NOMO-1 treated with dmso at 0.1 percent for 144 hours (cell line): ENCODE measurements at regions not wholly inside any gene's neighbourhood (a gene's known extent, or its start where the extent isn't known, plus 50 kb on each side); places are given as distances from the start of the nearest gene placed in this dataset.
"Not testable (repeated sequence)": the region's sequence is repeated elsewhere in the genome, so short reads cannot be mapped to it uniquely, and the experiment has no call there.

Experiments
- DNase-seq: peaks from one replicate; lab custom pipeline; 2025; ENCODE audit not compliant: unreplicated experiment; lab: John Stamatoyannopoulos, UW

DNA sequence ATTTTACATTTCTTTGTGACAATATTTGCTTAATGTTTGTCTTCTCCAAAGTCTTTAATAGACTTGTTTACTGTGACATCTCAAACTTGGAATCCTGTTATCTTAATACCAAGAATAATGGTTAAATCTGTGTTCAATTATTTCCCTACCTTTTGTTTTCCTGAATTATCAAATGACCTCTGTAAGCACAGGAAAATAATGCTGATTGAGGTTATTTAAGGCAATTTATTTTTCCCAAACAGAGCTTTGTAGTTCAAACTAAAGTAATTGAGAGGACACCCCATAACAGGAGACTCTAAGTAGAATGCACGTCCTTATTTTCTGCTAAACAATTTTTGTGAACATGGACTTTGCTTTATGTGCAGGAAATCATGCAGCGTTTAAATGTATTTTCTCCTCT, 195.0 kb downstream of the BTBD3 start:
- no peak for DNase-seq

GRCh38 chr20:12113075-12113467, 195.4 kb downstream of the BTBD3 start:
- DNase-seq, result no peak

GRCh38 chr20:12113468-12114371, 196.0 kb downstream of the BTBD3 start:
- no peak for DNase-seq

DNA sequence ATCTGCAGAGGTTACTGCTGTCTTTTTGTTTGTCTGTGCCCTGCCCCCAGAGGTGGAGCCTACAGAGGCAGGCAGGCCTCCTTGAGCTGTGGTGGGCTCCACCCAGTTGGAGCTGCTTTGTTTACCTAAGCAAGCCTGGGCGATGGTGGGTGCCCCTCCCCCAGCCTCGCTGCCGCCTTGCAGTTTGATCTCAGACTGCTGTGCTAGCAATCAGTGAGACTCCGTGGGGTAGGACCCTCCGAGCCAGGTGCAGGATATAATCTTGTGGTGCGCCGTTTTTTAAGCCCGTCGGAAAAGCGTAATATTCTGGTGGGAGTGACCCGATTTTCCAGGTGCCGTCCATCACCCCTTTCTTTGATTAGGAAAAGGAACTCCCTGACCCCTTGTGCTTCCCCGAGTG, 211.4 kb downstream of the BTBD3 start:
- DNase-seq, result not testable (repeated sequence)

- not testable (repeated sequence) for DNase-seq
Observed at GRCh38 chr20:12129532-12129931, 211.8 kb downstream of the BTBD3 start.

DNA sequence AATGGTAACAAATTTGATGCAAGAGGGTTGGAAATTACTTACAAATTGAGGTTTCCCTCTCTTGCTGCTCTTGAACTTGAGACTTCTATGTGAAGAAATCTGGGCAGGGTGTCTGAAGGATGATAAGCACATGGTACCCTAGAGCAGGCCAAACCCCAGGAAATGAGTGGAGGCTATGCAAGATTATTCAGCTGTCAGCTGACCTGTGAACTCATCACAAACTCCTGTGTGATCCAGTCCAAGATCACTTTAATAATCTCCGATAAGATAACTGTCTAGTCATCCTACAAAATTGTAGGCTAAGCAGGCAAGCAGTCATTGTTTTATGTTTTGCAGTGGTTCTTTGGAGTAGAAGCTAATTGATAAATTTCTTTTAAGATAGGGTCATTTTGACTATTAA, 213.1 kb downstream of the BTBD3 start:
- no peak for DNase-seq

DNA sequence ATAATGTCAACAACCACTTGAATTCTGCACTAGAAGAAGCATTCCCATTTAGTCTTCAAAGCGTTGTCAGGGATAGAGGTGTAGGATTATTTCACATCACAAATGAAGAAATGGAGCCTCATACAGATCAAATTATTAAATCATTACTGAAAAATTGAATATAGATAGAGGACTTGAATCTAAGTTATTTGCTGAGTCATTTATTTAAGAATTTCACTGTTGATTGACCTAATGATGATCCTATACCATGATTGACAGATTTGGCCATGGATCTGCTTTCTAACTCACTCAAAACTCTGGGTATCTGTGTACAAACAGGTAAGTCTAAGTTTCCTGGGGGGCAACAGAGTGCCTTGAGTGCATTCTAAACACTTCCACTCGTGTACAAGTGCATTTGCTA, 215.9 kb downstream of the BTBD3 start:
- DNase-seq, result no peak

- not testable (repeated sequence) for DNase-seq
Observed at GRCh38 chr20:12145951-12146350, 228.3 kb downstream of the BTBD3 start.

DNA sequence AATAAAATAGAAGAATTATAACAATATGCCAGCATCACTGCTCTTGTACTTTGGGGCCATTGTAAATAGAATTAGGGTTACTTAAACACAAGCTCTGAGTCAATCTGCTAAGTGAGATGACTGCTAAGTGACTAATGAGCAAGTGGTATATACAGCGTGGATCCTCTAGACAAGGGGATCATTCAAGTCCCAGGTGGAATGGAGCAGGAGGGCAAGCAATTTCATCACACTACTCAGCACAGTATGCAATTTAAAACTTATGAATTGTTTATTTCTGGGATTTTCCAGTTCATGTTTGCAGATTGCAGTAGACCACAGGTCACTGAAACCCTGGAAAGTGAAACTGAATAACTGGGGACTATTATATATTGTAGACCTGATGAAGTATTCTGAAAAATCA, 235.3 kb downstream of the BTBD3 start:
- no peak for DNase-seq

DNA sequence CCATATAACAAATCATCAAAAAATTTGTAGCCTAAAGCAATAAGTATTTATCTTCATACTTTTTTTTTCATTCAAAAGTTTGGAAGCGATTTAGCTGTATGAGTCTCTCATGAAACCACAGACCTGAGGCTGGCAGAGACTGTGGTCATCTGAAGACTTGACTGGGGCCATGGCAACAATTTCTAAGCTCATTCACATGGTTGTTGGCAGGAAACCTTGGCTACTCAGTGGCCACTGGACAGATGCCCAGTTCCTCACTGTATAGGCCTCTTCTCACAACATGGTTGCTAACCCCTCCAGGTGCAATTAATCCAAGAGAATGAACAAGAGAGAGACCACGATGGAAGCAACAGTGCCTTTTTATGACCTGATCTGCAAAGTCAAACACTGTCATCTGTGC, 235.9 kb downstream of the BTBD3 start:
- DNase-seq, result no peak

DNA sequence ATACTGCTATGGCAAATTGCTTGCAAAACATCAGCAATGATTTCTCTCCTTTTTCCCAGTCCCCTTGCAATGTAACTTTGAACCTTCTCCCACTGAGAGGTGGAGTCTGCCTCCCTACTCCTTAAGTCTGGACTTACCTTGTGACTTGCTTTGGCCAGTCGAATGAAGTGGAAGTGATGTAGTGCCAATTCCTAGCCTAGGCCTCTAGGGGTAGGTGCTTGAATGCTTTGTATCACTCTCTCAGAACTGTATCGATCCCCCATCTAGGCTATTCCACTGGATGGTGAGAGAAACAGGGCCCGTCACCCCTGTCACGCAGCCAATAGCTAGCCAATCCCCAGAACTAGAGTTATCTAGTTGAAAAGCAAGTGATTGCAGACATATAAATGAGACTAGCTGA, 238.6 kb downstream of the BTBD3 start:
- DNase-seq, result no peak

DNA sequence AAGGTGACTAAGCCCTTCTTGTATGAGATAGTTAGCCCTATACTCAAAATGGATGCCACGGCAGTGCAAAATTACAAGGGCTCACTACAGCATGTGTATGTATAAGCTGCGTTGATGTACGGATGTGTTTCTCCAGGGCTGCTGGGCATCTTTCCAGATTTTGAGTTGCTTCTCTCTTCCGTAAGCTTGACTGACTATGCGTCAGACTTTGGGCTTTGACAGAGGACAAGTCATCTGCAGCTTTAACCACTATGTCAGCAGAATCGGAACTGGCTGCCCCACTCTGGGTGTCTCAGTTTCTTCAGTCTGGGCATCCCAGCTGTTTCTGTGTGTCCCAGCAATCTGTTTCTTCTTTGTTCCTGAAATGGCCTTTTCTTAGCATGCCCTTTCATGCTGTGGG, 241.6 kb downstream of the BTBD3 start:
- no peak for DNase-seq

GRCh38 chr20:12161734-12162133, 244.0 kb downstream of the BTBD3 start:
- DNase-seq, result no peak

GRCh38 chr20:12166053-12166717, 248.5 kb downstream of the BTBD3 start:
- DNase-seq, result peak; percentile 26

DNA sequence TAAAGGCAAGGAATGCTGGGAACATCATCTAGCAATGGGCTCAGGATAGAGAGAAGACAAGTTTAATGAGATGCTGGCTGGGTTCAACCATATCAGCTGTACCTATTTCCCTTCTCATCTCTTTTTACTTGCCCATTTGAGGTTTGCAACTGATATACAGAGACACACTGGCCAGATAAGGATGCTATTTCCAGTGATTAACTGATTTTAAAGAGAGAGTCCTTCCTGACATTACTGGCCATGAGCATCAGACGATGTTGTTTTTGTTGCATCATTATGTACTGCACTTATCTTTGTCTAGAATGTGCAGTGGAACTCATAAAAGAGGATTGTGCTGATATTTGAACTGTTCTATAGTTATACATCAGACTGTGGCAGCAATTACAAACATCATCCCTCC, 252.7 kb downstream of the BTBD3 start:
- DNase-seq, result no peak

DNA sequence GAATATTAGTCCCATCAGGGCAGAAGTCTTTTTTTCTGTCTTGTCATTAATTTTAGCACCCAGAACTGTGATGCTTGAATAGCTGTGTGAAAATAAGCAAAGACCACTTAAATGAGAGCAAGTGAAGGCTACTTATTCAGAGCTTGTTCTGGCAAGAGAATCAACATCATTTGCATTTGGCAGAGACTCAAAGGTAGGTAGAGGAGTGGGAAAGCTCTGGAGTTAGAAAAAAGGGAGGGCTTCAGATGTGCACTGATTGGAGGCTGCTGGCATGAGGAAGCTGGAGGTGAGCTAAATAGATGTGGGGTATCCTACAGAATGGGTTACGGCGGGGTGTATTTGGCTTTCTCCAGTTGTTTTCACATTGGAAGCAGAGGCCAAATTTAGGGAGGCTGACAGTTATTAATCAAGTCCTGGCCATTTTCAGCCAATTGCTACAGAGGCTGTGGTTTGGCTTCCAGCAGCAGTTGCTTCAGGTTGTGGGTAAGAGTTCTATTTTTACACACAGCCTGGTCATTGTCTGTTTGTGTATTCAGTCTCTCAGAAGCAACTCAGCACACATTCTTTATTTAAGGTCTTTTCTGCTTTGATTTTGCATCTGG, 254.3 kb downstream of the BTBD3 start:
- peak; percentile 45 for DNase-seq

GRCh38 chr20:12173347-12174012, 255.8 kb downstream of the BTBD3 start:
- no peak for DNase-seq

DNA sequence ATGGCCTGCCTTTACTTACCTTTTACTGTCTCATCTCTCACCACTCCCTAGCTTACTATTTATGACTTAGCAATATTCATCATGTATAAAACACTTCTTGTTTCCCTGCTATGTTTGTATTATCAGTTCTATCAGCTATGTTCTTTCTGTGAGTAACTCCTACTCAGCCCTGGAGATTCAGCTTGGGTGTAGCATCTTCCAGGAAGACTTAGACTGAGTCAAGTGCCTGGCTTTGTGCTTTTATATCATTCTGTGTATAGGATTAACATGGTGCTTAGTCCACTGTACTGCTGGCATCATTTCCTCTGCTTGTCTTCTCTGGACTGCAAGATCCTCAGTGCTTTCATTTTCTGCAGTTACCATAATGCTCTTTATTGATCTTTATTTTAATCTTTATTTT, 257.8 kb downstream of the BTBD3 start:
- DNase-seq, result no peak

DNA sequence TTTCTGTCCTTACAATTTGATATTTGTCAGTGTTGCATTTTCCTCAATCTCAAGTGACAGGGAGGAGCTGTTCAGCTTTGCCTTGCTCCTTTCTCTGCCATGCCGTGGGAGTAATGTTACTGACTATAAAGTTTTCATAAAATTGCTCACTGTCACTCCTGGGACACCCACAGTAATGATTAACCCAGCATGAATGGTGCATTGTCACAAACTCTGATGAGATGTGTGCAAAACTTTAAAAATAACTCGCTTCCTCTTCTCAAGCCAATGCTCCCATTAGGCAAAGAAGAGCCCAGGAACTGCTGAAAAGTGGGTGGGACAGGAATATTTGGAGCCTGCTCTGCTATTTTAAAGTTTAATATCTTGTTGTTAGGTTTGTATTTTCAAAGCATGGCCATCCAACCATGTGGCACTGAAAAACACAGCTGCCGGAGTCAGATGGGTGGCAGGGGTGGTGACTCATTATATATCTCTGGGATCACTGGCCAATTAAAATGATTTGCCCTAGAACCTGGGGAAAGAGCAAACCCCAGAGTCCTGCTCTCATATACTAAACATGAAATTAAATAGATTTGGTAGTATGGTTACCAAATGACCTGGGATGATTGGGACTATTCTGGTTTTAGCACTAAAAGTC, 260.1 kb downstream of the BTBD3 start:
- no peak for DNase-seq

DNA sequence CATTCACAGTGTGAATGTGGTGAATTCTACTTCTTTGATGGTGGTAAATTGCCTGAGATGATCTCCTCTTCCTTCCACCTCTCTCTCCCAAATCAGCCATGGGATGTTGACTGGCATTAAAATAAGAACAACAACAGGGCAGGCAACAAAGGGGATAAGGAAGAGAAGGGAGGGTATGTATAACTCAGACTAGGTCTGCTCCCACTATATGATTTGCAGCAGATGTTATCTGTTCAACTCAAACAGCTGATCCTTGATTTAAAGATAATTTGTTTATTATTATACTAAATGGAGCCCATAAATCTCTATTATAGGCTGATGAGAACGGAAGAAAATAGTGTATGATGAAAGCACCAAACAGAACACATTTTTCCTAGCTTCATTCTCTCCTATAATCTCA, 262.0 kb downstream of the BTBD3 start:
- no peak for DNase-seq

DNA sequence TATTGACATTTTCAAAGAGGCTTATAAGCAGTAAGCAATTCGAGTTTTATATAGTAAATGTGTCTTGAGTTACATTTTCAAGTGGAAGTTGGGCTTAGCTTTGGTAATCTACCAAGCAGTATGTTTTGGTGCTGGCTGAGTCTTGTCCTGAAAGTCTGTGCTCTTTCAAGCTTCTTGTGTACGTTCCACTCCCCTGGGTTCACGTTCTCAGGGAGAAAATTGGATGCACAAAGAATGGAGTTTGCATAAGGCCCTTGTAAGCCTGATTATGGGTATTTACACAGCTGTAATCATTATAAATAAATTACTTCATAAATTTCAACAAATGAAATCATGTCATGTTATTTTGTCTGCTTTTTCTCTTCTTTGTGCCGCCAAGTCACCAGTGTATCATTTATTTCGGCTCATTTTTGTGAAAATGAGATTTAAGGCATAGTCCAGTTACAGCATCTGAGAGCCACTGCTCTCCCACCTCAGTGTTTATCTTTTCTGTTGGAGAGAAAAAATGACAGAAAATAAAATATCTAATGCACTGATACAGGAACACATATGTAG, 262.5 kb downstream of the BTBD3 start:
- DNase-seq, result no peak
